ENCODE measurements at regions not wholly inside any gene's neighbourhood (a gene's known extent, or its start where the extent isn't known, plus 50 kb on each side); places are given as distances from the start of the nearest gene placed in this dataset.

- no peak overlapping the region for H3K4me3 ChIP-seq (ENCODE audit: low read depth, poor library complexity, severe bottlenecking)
- intact Hi-C loops (cut with DNase I; ENCODE audit: low total_unique reads) = no loop called here
- no peak for DNase-seq (ENCODE audit: low spot score in 2 of 2)
- no peak for TF ChIP-seq CTCF (IDR thresholded peaks at IDR 0.05)
- TF ChIP-seq POLR2A (IDR thresholded peaks at IDR 0.05) = no peak
- WGBS, 2 donors = 89 to 95% methylated on average over 1 of the region's 1 CpG
Measured at GRCh38 chr6:120604510-120604909, 729.8 kb downstream of the TBC1D32 start.

GRCh38 chr6:120590611-120591010 is 743.7 kb downstream of the TBC1D32 start:
- intact Hi-C loops (cut with DNase I; ENCODE audit: low total_unique reads) = no loop called here

GRCh38 chr6:120588424-120588823 is 745.9 kb downstream of the TBC1D32 start:
- DNase-seq (ENCODE audit: low spot score in 2 of 2) = no peak
- TF ChIP-seq CTCF (IDR thresholded peaks at IDR 0.05) (no peak), POLR2A (IDR thresholded peaks at IDR 0.05) (no peak)
- H3K4me3 ChIP-seq (ENCODE audit: low read depth, poor library complexity, severe bottlenecking) = no peak overlapping the region
- 88 to 89% methylated on average over 4 of the region's 4 CpGs for WGBS, 2 donors
- intact Hi-C loops (cut with DNase I; ENCODE audit: low total_unique reads) = no loop called here

More at GRCh38 chr6:120590611-120591010, 743.7 kb downstream of the TBC1D32 start:
- H3K4me3 ChIP-seq (ENCODE audit: low read depth, poor library complexity, severe bottlenecking) = no peak overlapping the region
- 21 to 30% methylated on average over 1 of the region's 1 CpG for WGBS, 2 donors
- DNase-seq (ENCODE audit: low spot score in 2 of 2) = no peak
- no peak for TF ChIP-seq CTCF (IDR thresholded peaks at IDR 0.05)
- TF ChIP-seq POLR2A (IDR thresholded peaks at IDR 0.05) = no peak

- WGBS, 2 donors = 0 to 63% methylated on average over 1 of the region's 1 CpG
- DNase-seq (ENCODE audit: low spot score in 2 of 2) = no peak
- intact Hi-C loops (cut with DNase I; ENCODE audit: low total_unique reads) = no loop called here
- TF ChIP-seq CTCF (IDR thresholded peaks at IDR 0.05) (no peak), POLR2A (IDR thresholded peaks at IDR 0.05) (no peak)
- no peak overlapping the region for H3K4me3 ChIP-seq (ENCODE audit: low read depth, poor library complexity, severe bottlenecking)
Measured at GRCh38 chr6:120587381-120587780, 746.9 kb downstream of the TBC1D32 start.

- no peak overlapping the region for H3K4me3 ChIP-seq (ENCODE audit: low read depth, poor library complexity, severe bottlenecking)
- TF ChIP-seq CTCF (IDR thresholded peaks at IDR 0.05) (no peak), POLR2A (IDR thresholded peaks at IDR 0.05) (no peak)
- WGBS, 2 donors = 79 to 80% methylated on average over 9 of the region's 9 CpGs
- intact Hi-C loops (cut with DNase I; ENCODE audit: low total_unique reads) = no loop called here
- DNase-seq (ENCODE audit: low spot score in 2 of 2) = no peak
Measured at GRCh38 chr6:120584111-120584760, 750.0 kb downstream of the TBC1D32 start.

GRCh38 chr6:120576061-120576460 is 758.2 kb downstream of the TBC1D32 start:
- intact Hi-C loops (cut with DNase I; ENCODE audit: low total_unique reads) = no loop called here
- TF ChIP-seq POLR2A (IDR thresholded peaks at IDR 0.05) (no peak), CTCF (IDR thresholded peaks at IDR 0.05) (no peak)
- no peak overlapping the region for H3K4me3 ChIP-seq (ENCODE audit: low read depth, poor library complexity, severe bottlenecking)
- 84 to 86% methylated on average over 4 of the region's 4 CpGs for WGBS, 2 donors
- DNase-seq (ENCODE audit: low spot score in 2 of 2) = no peak

Measured in lower leg skin (tissue), 4 donors.